Cardiac fibroblast (primary cell): ENCODE measurements at regions not wholly inside any gene's neighbourhood (a gene's known extent, or its start where the extent isn't known, plus 50 kb on each side); places are given as distances from the start of the nearest gene placed in this dataset.

Source experiments
- DNase-seq, 2 donors: peaks; one replicate each; pipeline versions ENCODE4 v3.0.0 to v3.0.0-alpha.2; 2010; ENCODE audit warnings: low read depth in 2 of 2
- H3K4me3 ChIP-seq, 2 donors: replicated peaks in 1 of 2; 1 replicate in 1 of 2; 2 replicates in 1 of 2; pipeline ENCODE4 v1.5.1; 2011; ENCODE audit warnings: low read depth in 2 of 2, low read length in 2 of 2, mild to moderate bottlenecking in 2 of 2, moderate library complexity in 1 of 2
- TF ChIP-seq, protein P1 (sequence below): IDR thresholded peaks from one replicate; pipeline ENCODE4 v1.5.1; 2011; ENCODE audit warnings: low read depth, mild to moderate bottlenecking, low read length, inconsistent platforms

DNA sequence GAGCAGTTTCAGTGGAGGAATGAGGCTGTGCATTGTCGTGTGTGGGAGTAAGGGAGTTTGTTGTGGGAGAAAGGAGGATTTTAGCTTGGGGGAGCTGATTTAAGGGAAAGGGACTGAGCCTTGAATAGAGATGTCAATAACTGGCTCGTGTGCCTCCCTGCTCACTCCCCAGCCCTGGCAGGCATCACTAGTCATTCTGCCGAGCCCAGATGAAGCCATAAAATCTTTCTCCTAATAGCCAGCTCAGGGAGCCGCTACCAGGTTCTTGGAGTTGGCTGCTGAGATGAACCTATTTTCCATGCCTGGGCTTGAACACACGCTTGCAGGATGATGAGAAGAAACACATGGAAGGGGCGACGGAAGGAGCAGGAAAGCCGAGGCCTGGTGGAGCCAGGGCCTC, 65.0 kb upstream of the POU3F1 start:
- TF ChIP-seq, protein P1, sequence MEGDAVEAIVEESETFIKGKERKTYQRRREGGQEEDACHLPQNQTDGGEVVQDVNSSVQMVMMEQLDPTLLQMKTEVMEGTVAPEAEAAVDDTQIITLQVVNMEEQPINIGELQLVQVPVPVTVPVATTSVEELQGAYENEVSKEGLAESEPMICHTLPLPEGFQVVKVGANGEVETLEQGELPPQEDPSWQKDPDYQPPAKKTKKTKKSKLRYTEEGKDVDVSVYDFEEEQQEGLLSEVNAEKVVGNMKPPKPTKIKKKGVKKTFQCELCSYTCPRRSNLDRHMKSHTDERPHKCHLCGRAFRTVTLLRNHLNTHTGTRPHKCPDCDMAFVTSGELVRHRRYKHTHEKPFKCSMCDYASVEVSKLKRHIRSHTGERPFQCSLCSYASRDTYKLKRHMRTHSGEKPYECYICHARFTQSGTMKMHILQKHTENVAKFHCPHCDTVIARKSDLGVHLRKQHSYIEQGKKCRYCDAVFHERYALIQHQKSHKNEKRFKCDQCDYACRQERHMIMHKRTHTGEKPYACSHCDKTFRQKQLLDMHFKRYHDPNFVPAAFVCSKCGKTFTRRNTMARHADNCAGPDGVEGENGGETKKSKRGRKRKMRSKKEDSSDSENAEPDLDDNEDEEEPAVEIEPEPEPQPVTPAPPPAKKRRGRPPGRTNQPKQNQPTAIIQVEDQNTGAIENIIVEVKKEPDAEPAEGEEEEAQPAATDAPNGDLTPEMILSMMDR: no peak

DNA sequence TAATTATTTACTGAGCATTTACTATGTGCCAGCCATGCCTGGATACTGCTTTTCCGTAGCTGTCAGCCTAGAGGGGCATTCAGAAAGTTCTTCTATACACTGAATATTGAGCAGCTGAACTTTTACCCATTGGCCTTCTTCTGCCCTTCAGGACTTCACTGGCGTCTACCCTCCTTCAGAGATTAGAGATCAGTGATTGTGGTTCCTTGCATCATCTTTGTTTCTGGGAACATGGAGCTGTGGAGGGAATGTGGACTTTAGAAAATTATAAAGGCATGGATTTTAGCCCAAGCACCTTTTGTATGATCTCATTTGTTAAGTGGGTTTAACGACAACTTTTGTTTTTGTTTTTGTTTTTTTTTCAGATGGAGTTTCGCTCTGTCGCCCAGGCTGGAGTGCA, 58.7 kb upstream of the POU3F1 start:
- DNase-seq: no peak
- TF ChIP-seq, protein P1: no peak
- H3K4me3 ChIP-seq: no peak overlapping the region

More for the DNA sequence above, 65.0 kb upstream of the POU3F1 start:
- H3K4me3 ChIP-seq: no peak overlapping the region
- no peak for DNase-seq

DNA sequence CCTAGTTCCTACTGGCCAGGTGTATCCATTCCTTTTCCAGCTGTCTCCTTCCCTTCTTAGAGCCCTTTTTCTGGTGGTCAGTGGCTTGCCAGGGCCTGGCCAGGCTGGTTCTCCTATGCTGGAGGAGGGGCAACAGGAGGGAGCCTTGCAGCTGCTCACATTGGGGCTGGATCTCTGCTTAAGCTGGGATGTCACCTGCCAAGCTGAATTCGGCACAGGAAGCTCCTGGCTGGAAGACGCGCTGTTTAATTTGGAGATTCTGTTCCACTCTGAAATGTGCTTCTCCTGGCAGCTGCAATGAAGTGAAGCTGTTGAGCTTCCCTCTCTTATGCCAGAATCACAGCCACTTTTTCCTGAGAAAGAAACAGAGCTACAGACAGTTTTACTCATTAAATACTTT, 56.0 kb upstream of the POU3F1 start:
- no peak for DNase-seq
- no peak overlapping the region for H3K4me3 ChIP-seq
- TF ChIP-seq, protein P1: no peak

DNA sequence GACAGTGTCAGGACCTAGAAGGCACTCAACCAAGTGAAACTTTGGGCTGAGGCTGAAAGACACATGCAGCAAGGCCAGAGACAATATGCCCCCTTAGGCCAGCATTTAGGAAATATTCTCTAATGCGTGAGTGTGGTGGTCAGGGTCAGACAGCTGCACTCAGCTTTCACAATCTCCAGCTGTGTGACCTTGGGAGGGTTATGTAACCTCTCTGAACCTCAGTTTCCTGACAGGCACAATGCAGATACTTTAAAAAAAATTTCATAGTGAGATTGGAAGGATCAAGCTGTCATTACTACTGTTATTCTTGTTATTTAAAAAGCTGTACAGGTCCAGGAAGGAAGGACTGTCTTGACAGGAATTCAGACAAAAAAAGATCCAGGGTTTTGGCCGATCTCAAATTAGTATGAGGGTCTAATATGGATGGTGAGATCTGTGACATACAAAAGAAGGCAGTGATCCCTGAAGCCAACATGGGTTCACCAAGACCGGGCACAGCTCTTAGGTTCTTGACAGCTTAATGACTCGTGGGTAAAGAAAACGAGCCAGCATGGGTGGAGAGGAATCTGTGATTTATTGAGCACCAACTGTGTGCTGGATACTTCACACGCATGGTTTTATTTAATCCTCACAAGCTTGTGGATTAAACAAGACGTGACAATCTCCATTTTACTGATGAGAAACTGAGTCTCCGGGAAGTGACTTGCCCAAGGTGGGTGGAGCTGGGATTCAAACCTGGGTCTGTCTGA, 54.6 kb upstream of the POU3F1 start:
- TF ChIP-seq, protein P1: no peak
- no peak for DNase-seq
- H3K4me3 ChIP-seq: no peak overlapping the region

DNA sequence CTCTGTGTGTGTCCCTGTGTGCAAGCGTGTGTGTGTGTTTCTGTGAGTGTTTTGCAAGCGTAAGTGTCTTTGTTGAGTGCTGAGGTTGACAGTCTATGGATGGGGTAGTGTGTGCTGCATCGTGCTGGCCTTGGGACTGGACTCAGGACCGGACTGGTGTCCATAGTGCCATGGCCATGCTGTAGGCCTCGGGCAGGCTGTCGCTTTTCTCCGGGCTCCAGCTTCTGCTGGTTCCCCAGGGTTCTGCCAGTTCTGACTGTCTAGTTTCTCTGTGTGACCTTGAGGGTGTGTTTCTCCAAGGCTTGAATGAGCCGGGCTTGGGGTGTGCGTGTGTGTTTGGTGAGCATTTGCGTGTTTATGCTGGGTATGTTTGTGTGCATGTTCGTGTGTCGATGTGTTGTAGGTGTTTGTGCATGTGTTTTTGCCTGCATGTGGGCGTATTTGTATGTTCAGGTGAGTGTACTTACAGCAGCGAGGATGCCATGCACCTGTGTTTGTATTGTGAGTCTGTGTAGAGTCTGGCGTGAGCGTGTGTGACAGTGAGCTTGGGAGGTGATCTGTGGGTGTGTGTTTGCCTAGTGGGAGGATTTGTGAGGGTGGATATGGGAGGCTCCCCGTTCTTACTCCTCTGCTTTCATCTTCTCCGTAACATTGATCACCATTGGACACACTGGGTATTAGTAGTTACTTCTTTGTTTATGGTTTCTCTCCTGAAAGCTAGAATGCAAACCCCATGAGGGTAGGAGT, 51.7 kb upstream of the POU3F1 start:
- TF ChIP-seq, protein P1: no peak
- no peak overlapping the region for H3K4me3 ChIP-seq
- DNase-seq: no peak

DNA sequence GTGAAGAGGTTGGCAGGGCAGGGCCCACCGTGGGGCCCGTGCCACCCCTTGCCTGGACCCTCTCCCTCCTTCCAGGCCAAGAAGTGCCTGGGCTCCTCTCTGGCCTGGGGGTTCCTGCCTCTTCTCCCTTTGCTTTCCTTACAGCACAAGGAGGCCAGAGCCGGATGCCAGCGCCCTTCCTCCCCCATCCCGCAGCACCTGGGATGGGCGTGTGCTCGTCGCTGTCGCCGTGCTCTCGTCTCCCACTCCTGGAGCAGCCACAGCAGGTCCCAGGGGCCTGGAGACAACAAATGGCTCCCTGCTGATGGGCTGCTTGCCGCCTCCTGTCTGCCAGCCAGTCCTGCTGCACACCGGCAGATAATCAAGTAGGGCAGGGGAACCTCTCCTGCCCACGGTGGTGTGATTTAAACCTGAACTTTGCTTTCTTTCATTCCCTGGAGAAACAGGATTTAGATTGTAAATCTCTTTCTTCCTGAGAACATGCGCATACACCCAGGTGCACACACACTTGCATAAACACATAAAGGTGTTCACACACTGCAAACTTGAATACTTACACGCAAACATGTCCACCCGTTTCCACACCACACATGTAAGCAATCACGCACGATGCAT, 50.8 kb upstream of the POU3F1 start:
- no peak overlapping the region for H3K4me3 ChIP-seq
- DNase-seq: no peak
- TF ChIP-seq, protein P1: no peak
